ENCODE measurements at regions not wholly inside any gene's neighbourhood (a gene's known extent, or its start where the extent isn't known, plus 50 kb on each side); places are given as distances from the start of the nearest gene placed in this dataset.

GRCh38 chr22:49687786-49688515 lies 139.7 kb downstream of the BRD1 start:
- DNase-seq (ENCODE audit: low read depth in 1 of 2, low spot score in 1 of 2) = no peak
- H3K4me3 ChIP-seq (replicated peaks; ENCODE audit: insufficient read depth, low read length) = no peak overlapping the region
- no peaks in the 10 kb centered on the region for H3K27me3 ChIP-seq (ENCODE audit: insufficient read depth, poor library complexity, severe bottlenecking)
- H3K27ac ChIP-seq (replicated peaks) = no peak overlapping the region
- TF ChIP-seq REST (IDR thresholded peaks at IDR 0.05; ENCODE audit: insufficient replicate concordance, low read depth) (no peak), POLR2AphosphoS5 (IDR thresholded peaks at IDR 0.05; ENCODE audit: low read depth) (no peak), SPI1 (IDR thresholded peaks at IDR 0.05; ENCODE audit: borderline replicate concordance, low read depth) (no peak)
- TF ChIP-seq, protein P1, sequence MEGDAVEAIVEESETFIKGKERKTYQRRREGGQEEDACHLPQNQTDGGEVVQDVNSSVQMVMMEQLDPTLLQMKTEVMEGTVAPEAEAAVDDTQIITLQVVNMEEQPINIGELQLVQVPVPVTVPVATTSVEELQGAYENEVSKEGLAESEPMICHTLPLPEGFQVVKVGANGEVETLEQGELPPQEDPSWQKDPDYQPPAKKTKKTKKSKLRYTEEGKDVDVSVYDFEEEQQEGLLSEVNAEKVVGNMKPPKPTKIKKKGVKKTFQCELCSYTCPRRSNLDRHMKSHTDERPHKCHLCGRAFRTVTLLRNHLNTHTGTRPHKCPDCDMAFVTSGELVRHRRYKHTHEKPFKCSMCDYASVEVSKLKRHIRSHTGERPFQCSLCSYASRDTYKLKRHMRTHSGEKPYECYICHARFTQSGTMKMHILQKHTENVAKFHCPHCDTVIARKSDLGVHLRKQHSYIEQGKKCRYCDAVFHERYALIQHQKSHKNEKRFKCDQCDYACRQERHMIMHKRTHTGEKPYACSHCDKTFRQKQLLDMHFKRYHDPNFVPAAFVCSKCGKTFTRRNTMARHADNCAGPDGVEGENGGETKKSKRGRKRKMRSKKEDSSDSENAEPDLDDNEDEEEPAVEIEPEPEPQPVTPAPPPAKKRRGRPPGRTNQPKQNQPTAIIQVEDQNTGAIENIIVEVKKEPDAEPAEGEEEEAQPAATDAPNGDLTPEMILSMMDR (IDR thresholded peaks at IDR 0.05; ENCODE audit: insufficient read depth, low read length) = no peak

DNA sequence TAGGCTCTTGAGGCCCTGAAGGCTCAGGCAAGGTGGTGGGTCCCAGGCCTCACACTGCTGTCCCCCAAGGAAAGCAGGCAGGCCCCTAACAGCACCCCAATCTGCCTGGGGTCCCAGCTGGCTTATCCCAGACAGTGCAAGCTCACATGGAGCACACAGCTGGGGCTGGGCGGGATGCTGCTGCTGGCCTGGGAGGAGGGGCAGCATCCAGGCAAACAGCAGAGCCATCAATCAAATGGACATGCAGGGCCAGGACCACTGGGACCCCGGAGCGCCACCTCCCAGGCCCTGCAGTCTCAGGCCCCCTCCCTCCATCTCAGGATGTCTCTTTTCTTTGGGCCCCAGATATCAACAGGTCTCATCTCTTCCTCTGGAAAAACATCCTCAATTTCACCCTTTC lies 140.3 kb downstream of the BRD1 start:
- no peak for DNase-seq (ENCODE audit: low read depth in 1 of 2, low spot score in 1 of 2)
- H3K27me3 ChIP-seq (ENCODE audit: insufficient read depth, poor library complexity, severe bottlenecking) = peaks cover 3% of the 10 kb centered on the region

More for the DNA sequence above, 140.3 kb downstream of the BRD1 start:
- no peak overlapping the region for H3K4me3 ChIP-seq (replicated peaks; ENCODE audit: insufficient read depth, low read length)
- TF ChIP-seq REST (IDR thresholded peaks at IDR 0.05; ENCODE audit: insufficient replicate concordance, low read depth) (no peak), POLR2AphosphoS5 (IDR thresholded peaks at IDR 0.05; ENCODE audit: low read depth) (no peak), SPI1 (IDR thresholded peaks at IDR 0.05; ENCODE audit: borderline replicate concordance, low read depth) (no peak), GABPA (IDR thresholded peaks at IDR 0.05; ENCODE audit: low read depth) (no peak)
- TF ChIP-seq, protein P1 (IDR thresholded peaks at IDR 0.05; ENCODE audit: insufficient read depth, low read length) = no peak
- no peak overlapping the region for H3K27ac ChIP-seq (replicated peaks)

Measured in HL-60 (cell line).